SK-N-SH (cell line): ENCODE measurements at regions not wholly inside any gene's neighbourhood (a gene's known extent, or its start where the extent isn't known, plus 50 kb on each side); places are given as distances from the start of the nearest gene placed in this dataset.

Experiments
- CTCF ChIP-seq: fragments of 200-600 bp; sonication (generic); IDR thresholded peaks from 2 replicates; pipeline ENCODE4 v1.6.1; 2017; ENCODE audit warnings: antibody characterized with exemption, mild to moderate bottlenecking, moderate library complexity
- GABPA ChIP-seq: IDR thresholded peaks from 2 replicates; pipeline ENCODE4 v1.4.0; 2012; ENCODE audit warnings: low read depth, mild to moderate bottlenecking
- RAD21 ChIP-seq: IDR thresholded peaks from 2 replicates; pipeline ENCODE4 v1.6.1; 2012; ENCODE audit warnings: mild to moderate bottlenecking, low read length

GRCh38 chr17:79404136-79404911 lies 206.5 kb downstream of the RBFOX3 start:
- TF ChIP-seq CTCF, result no peak
- no peak for TF ChIP-seq GABPA
- no peak for TF ChIP-seq RAD21
